Eye (tissue), 1 donor: ENCODE measurements at regions not wholly inside any gene's neighbourhood (a gene's known extent, or its start where the extent isn't known, plus 50 kb on each side); places are given as distances from the start of the nearest gene placed in this dataset.

ENCODE experiments used
- DNase-seq: peaks from one replicate; pipeline ENCODE4 v3.0.0-alpha.2; 2015

- DNase-seq = no peak
Measured at GRCh38 chr1:221637641-221638041, 104.2 kb downstream of the DUSP10 start.

GRCh38 chr1:221638595-221638994 lies 103.3 kb downstream of the DUSP10 start:
- DNase-seq = no peak

- DNase-seq = no peak
Measured at GRCh38 chr1:221641811-221642210, 100.1 kb downstream of the DUSP10 start.

GRCh38 chr1:221643404-221644144 lies 98.3 kb downstream of the DUSP10 start:
- no peak for DNase-seq

- no peak for DNase-seq
Measured at GRCh38 chr1:221644145-221644448, 97.8 kb downstream of the DUSP10 start.

GRCh38 chr1:221644663-221645258 lies 97.1 kb downstream of the DUSP10 start:
- no peak for DNase-seq

GRCh38 chr1:221648201-221648600 lies 93.7 kb downstream of the DUSP10 start:
- DNase-seq = no peak
